GM23248 (cell line): ENCODE measurements at regions not wholly inside any gene's neighbourhood (a gene's known extent, or its start where the extent isn't known, plus 50 kb on each side); places are given as distances from the start of the nearest gene placed in this dataset.
"Not testable (repeated sequence)": the region's sequence is repeated elsewhere in the genome, so short reads cannot be mapped to it uniquely, and the experiment has no call there.

Experiments
- DNase-seq: peaks from one replicate; pipeline ENCODE4 v3.0.0-alpha.2; 2015
- H2AFZ ChIP-seq: fragments of 200-600 bp; sonication (generic); 2 replicates; pipeline ENCODE4 v1.6.1; 2016; ENCODE audit warnings: antibody characterized with exemption
- H3F3A ChIP-seq: fragments of 200-600 bp; sonication (generic); 2 replicates; pipeline ENCODE4 v1.6.1; 2016; ENCODE audit warnings: mild to moderate bottlenecking, antibody characterized with exemption, mixed run types; ENCODE audit not compliant: insufficient read depth
- H3K27ac ChIP-seq: fragments of 200-600 bp; sonication (generic); 2 replicates; pipeline ENCODE4 v1.5.1; 2016; ENCODE audit warnings: mild to moderate bottlenecking
- H3K27me3 ChIP-seq: fragments of 200-600 bp; sonication (generic); replicated peaks from 2 replicates; pipeline ENCODE4 v1.6.1; 2016; ENCODE audit warnings: mild to moderate bottlenecking; ENCODE audit not compliant: insufficient read depth
- H3K36me3 ChIP-seq: fragments of 200-600 bp; sonication (generic); 2 replicates; pipeline ENCODE4 v1.6.1; 2016; ENCODE audit warnings: low read depth, mild to moderate bottlenecking
- H3K4me1 ChIP-seq: fragments of 200-600 bp; sonication (generic); 2 replicates; pipeline ENCODE4 v1.6.1; 2016; ENCODE audit warnings: mild to moderate bottlenecking; ENCODE audit not compliant: insufficient read depth
- H3K4me2 ChIP-seq: fragments of 200-600 bp; sonication (generic); one replicate; pipeline ENCODE4 v1.6.1; 2016; ENCODE audit warnings: mild to moderate bottlenecking; ENCODE audit not compliant: unreplicated experiment
- H3K4me3 ChIP-seq: fragments of 200-600 bp; sonication (generic); 2 replicates; pipeline ENCODE4 v1.5.1; 2016; ENCODE audit warnings: mild to moderate bottlenecking
- H3K79me2 ChIP-seq: fragments of 200-600 bp; sonication (generic); 2 replicates; pipeline ENCODE4 v1.6.1; 2016; ENCODE audit warnings: mild to moderate bottlenecking; ENCODE audit not compliant: insufficient read depth
- H3K9ac ChIP-seq: fragments of 200-600 bp; sonication (generic); 2 replicates; pipeline ENCODE4 v1.6.1; 2016; ENCODE audit warnings: mild to moderate bottlenecking
- H3K9me2 ChIP-seq: fragments of 200-600 bp; sonication (generic); 2 replicates; pipeline ENCODE4 v1.6.1; 2016; ENCODE audit warnings: mixed run types, mild to moderate bottlenecking, moderate library complexity; ENCODE audit not compliant: insufficient read depth
- H3K9me3 ChIP-seq: fragments of 200-600 bp; sonication (generic); one replicate; pipeline ENCODE4 v1.6.1; 2017; ENCODE audit warnings: low read depth
- H4K20me1 ChIP-seq: fragments of 200-600 bp; sonication (generic); 2 replicates; pipeline ENCODE4 v1.6.0; 2016; ENCODE audit not compliant: insufficient read depth
- EZH2 ChIP-seq: fragments of 200-600 bp; sonication (generic); IDR thresholded peaks from 2 replicates; pipeline ENCODE4 v1.6.1; 2018; ENCODE audit warnings: antibody characterized with exemption, mild to moderate bottlenecking; ENCODE audit not compliant: insufficient read depth, poor library complexity, severe bottlenecking
- EZH2phosphoT487 ChIP-seq: fragments of 200-600 bp; sonication (generic); IDR thresholded peaks from 2 replicates; pipeline ENCODE4 v1.6.1; 2018; ENCODE audit warnings: antibody characterized with exemption, moderate library complexity, mild to moderate bottlenecking, low read depth; ENCODE audit not compliant: insufficient read depth
- WGBS, 2 experiments: methylation state at CpG; one replicate each; pipeline ENCODE4 v1.1.6; 2015 to 2017; ENCODE audit warnings: low lambda C conversion rate in 2 of 2, low coverage in 1 of 2; ENCODE audit errors: missing lambda C conversion rate in 2 of 2; 5-methylcytosine and 5-hydroxymethylcytosine counted together
- in situ Hi-C: fragments of 300-500 bp; cut with MboI; formaldehyde crosslinking; loops from 2 replicates; pipeline ENCODE4 v1.15.0; 2020

GRCh38 chr10:36736311-36736710 is 389.1 kb upstream of the ANKRD30A start:
- no peak overlapping the region for H3K4me2 ChIP-seq
- no peaks in the 10 kb centered on the region for H3K79me2 ChIP-seq
- 0 out of 2 replicates have a peak overlapping the region, but pooled peaks have one; percentile 4 for H2AFZ ChIP-seq
- peak; percentile 44 for DNase-seq
- 81 to 82% methylated on average over 1 of the region's 1 CpG for WGBS, 2 experiments
- H3F3A ChIP-seq, result peaks cover 12% of the 10 kb centered on the region
- H3K9me2 ChIP-seq, result 0 out of 2 replicates have a peak, but pooled peaks cover 3% of the 10 kb centered on the region
- H3K27ac ChIP-seq, result peak overlapping the region; percentile 5; the same call in 1 of the 2 replicates
- no peaks in the 10 kb centered on the region for H4K20me1 ChIP-seq
- H3K36me3 ChIP-seq, result no peaks in the 10 kb centered on the region
- H3K27me3 ChIP-seq, result no peaks in the 10 kb centered on the region
- H3K9ac ChIP-seq, result no peak overlapping the region
- no peak for TF ChIP-seq EZH2phosphoT487
- no peak for TF ChIP-seq EZH2
- peaks cover 9% of the 10 kb centered on the region; the same call in 1 of the 2 replicates for H3K4me1 ChIP-seq
- in situ Hi-C loops, result no loop called here
- no peaks in the 10 kb centered on the region for H3K9me3 ChIP-seq
- no peak overlapping the region for H3K4me3 ChIP-seq

DNA sequence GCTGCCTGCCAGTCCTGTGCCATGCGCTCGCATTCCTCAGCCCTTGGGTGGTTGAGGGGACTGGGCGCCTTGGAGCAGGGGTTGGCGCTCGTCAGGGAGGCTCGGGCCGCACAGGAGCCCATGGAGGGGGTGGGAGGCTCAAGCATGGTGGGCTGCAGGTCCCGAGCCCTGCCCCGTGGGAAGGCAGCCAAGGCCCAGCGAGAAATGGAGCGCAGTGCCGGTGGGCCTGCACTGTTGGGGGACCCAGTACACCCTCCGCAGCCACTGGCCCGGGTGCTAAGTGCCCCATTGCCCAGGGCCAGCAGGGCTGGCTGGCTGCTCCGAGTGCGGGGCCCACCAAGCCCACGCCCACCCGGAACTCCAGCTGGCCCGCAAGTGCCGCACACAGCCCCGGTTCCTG is 390.8 kb upstream of the ANKRD30A start:
- WGBS, 2 experiments, result 79 to 85% methylated on average over 13 to 15 of the region's 21 CpGs
- H3K79me2 ChIP-seq, H3K4me1 ChIP-seq, in situ Hi-C loops, H3K4me3 ChIP-seq, H3K4me2 ChIP-seq, H3K9ac ChIP-seq, DNase-seq, H3K9me3 ChIP-seq, H3K36me3 ChIP-seq, H3K9me2 ChIP-seq, H2AFZ ChIP-seq, H3K27ac ChIP-seq, H4K20me1 ChIP-seq, H3K27me3 ChIP-seq: not testable (repeated sequence)
- H3F3A ChIP-seq, result peaks cover 12% of the 10 kb centered on the region

DNA sequence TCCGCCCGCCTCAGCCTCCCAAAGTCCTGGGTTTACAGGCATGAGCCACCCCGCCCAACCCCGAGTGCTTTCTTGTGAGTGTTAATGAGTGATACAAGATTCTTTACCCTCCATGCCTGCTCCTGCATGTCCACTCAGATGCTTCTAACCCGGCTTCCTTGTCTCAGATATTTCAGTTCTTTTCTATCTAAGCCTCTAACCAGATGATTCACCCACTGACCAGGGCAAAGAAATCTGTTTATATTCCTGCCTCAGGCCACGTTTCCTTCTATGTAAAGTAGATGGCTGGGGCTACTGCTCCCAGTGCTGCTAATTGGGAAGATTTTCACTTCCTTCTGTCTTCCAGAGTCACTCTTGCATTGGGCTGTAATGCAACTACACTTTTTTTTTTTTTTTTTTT is 395.1 kb upstream of the ANKRD30A start:
- TF ChIP-seq EZH2phosphoT487 (no peak), EZH2 (no peak)

GRCh38 chr10:36728626-36729025 is 396.8 kb upstream of the ANKRD30A start:
- Histone ChIP-seq H3K9me2 (no peaks in the 10 kb centered on the region), H3K27ac (no peak overlapping the region), H3K79me2 (no peaks in the 10 kb centered on the region), H3K4me2 (no peak overlapping the region), H3K4me3 (no peak overlapping the region), H3K36me3 (no peaks in the 10 kb centered on the region), H2AFZ (no peak overlapping the region), H4K20me1 (no peaks in the 10 kb centered on the region), H3F3A (peaks cover 15% of the 10 kb centered on the region), H3K4me1 (peaks cover 21% of the 10 kb centered on the region), H3K9me3 (no peaks in the 10 kb centered on the region), H3K27me3 (no peaks in the 10 kb centered on the region), H3K9ac (no peak overlapping the region)
- DNase-seq, result no peak
- in situ Hi-C loops, result loop anchor here (10.0 kb wide), 1 partner anchor 1094 kb away; no protein-coding TSS in a partner anchor
- TF ChIP-seq EZH2, result no peak
- TF ChIP-seq EZH2phosphoT487, result no peak
- 40 to 44% methylated on average over 2 of the region's 2 CpGs for WGBS, 2 experiments

More for the DNA sequence above, 395.1 kb upstream of the ANKRD30A start:
- no peaks in the 10 kb centered on the region for H3K9me2 ChIP-seq
- no peak overlapping the region for H2AFZ ChIP-seq
- no peak overlapping the region for H3K9ac ChIP-seq
- peaks cover 15% of the 10 kb centered on the region for H3K4me1 ChIP-seq
- H3K4me2 ChIP-seq, result no peak overlapping the region
- no peaks in the 10 kb centered on the region for H3K27me3 ChIP-seq
- H3K4me3 ChIP-seq, result no peak overlapping the region
- DNase-seq, result peak; percentile 20
- 80 to 83% methylated on average over 6 of the region's 6 CpGs for WGBS, 2 experiments
- H3K9me3 ChIP-seq, result no peaks in the 10 kb centered on the region
- H3K27ac ChIP-seq, result no peak overlapping the region
- in situ Hi-C loops, result no loop called here
- no peaks in the 10 kb centered on the region for H3K79me2 ChIP-seq
- H3K36me3 ChIP-seq, result no peaks in the 10 kb centered on the region
- H3F3A ChIP-seq, result peaks cover 8% of the 10 kb centered on the region
- no peaks in the 10 kb centered on the region for H4K20me1 ChIP-seq
